D721Med (cell line): ENCODE measurements at regions not wholly inside any gene's neighbourhood (a gene's known extent, or its start where the extent isn't known, plus 50 kb on each side); places are given as distances from the start of the nearest gene placed in this dataset.

ENCODE experiments used
- DNase-seq: peaks from one replicate; pipeline ENCODE4 v3.0.0; 2011; ENCODE audit warnings: low spot score; ENCODE audit not compliant: insufficient read length
- FAIRE-seq: peaks from 2 replicates; lab custom pipeline; 2011; peaks lifted over from hg19 to GRCh38; lab: Jason Lieb, UNC
- TF ChIP-seq, protein P1 (sequence below): IDR thresholded peaks from 2 replicates; pipeline ENCODE4 v1.5.1; 2012; ENCODE audit warnings: mild to moderate bottlenecking, control low read depth; ENCODE audit not compliant: insufficient read depth; ENCODE audit errors: missing control alignments

GRCh38 chr13:72205773-72206172 is 338.8 kb upstream of the DACH1 start:
- DNase-seq (no peak), FAIRE-seq (no peak)
- TF ChIP-seq, protein P1, sequence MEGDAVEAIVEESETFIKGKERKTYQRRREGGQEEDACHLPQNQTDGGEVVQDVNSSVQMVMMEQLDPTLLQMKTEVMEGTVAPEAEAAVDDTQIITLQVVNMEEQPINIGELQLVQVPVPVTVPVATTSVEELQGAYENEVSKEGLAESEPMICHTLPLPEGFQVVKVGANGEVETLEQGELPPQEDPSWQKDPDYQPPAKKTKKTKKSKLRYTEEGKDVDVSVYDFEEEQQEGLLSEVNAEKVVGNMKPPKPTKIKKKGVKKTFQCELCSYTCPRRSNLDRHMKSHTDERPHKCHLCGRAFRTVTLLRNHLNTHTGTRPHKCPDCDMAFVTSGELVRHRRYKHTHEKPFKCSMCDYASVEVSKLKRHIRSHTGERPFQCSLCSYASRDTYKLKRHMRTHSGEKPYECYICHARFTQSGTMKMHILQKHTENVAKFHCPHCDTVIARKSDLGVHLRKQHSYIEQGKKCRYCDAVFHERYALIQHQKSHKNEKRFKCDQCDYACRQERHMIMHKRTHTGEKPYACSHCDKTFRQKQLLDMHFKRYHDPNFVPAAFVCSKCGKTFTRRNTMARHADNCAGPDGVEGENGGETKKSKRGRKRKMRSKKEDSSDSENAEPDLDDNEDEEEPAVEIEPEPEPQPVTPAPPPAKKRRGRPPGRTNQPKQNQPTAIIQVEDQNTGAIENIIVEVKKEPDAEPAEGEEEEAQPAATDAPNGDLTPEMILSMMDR, result no peak

DNA sequence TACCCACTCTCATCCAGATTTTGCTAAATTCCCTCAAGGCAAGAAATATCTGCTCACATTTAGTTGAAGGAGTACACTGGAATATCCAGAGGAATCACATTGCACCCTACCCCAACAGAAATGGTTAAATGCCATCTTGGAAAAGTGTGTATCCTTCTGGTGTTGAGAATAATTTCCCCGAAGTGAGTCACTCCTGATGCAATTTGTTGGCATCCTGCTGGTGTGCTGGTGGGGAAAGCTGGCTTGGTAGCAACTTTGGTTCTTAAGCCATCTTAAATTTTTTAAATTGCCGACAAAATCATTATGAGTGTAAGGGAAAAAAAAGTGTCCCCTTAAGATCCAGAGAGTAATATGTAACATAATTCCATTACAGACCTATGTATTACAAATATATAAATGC is 337.3 kb upstream of the DACH1 start:
- DNase-seq, result no peak
- TF ChIP-seq, protein P1, result no peak
- no peak for FAIRE-seq

- FAIRE-seq (no peak), DNase-seq (no peak)
- TF ChIP-seq, protein P1, result no peak
These were observed 334.7 kb upstream of the DACH1 start for GRCh38 chr13:72201726-72202125.

DNA sequence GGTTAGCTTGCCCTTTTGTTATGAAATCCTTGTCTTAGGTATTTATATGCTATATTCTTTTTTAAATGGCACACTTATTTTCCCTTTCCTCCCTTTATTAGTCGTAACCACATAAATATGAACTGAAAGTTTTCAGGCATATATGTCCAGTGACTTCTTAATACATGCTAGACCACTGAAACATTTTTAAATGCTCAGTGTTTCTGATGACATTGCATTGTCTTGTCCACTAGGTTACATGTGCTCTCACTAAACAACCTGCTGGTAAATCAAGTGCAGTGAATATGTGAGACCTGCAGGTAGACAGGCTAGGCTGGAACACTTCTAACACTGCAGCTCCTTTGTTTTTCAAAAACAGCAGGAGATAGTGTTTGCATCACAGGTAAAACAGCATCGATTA is 332.6 kb upstream of the DACH1 start:
- TF ChIP-seq, protein P1, result no peak
- FAIRE-seq (no peak), DNase-seq (no peak)

DNA sequence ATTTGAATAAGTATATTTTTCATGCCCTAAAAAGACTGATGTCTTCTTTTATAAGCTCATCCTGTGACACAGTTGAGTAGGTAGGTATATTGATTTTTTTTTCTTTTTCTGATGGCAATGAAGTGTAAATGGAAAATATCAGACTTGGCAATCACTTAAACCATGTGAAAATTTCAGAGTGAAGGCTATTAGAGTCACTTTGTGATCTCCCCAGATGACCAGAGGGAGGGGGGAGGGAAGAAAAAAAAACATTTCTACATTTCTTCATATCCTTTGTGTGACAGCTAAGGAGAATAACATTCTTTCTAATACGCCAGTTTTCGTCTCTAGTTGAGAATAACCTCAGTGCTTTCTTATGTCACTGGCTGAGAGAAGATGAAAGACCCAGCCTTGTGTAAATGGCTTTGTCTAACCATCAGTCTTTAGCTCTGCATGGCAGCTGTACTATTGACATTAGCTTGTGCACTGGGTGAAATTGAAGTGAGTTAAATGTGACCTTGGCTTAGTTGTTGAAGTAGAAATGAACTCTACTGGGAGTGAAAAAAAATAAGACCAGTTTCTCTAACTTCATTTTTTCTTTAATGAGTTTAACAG is 332.1 kb upstream of the DACH1 start:
- FAIRE-seq (no peak), DNase-seq (no peak)
- TF ChIP-seq, protein P1, result no peak

DNA sequence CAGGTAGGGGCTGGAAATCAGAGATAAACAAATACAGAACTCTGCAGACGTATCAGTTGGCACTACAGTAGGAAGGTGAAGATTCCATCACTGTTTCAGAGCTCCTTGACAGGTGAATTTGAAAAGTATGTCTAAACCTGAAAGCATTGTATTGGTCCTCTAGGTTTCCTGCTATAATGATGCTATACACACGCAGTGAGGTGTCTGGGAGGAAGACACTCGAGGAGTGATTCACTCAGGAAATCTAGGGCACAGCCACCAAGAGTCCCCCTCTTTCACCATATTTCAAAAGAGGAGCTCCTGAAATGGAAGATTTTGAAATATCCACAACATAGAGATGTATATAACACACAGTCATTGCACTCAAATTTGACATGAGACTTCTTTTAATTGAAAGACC is 331.0 kb upstream of the DACH1 start:
- DNase-seq (no peak), FAIRE-seq (no peak)
- TF ChIP-seq, protein P1, result no peak

- TF ChIP-seq, protein P1, result no peak
- no peak for DNase-seq
- FAIRE-seq, result no peak
These were observed 328.2 kb upstream of the DACH1 start for GRCh38 chr13:72195044-72195704.
